SU-DHL-6 (cell line): ENCODE measurements at regions not wholly inside any gene's neighbourhood (a gene's known extent, or its start where the extent isn't known, plus 50 kb on each side); places are given as distances from the start of the nearest gene placed in this dataset.

ENCODE experiments used
- H2AFZ ChIP-seq: fragments of 200-600 bp; sonication (generic); 2 replicates; pipeline ENCODE4 v1.6.1; 2014; ENCODE audit warnings: low read depth, mild to moderate bottlenecking, moderate library complexity, mixed read lengths, antibody characterized with exemption, low read length; ENCODE audit not compliant: severe bottlenecking
- H3F3A ChIP-seq: fragments of 200-600 bp; shearing (Covaris generic); 2 replicates; pipeline ENCODE4 v1.6.0; 2016; ENCODE audit warnings: antibody characterized with exemption, mild to moderate bottlenecking; ENCODE audit not compliant: insufficient read depth
- H3K27ac ChIP-seq: fragments of 200-600 bp; sonication (generic); 2 replicates; pipeline ENCODE4 v1.5.1; 2016; ENCODE audit warnings: low read depth, mild to moderate bottlenecking, low read length, moderate library complexity, mixed read lengths
- H3K27me3 ChIP-seq: fragments of 200-600 bp; sonication (generic), shearing (Covaris generic); 2 replicates; pipeline ENCODE4 v1.6.0; 2014; ENCODE audit warnings: mild to moderate bottlenecking, low read length
- H3K36me3 ChIP-seq: fragments of 200-600 bp; sonication (generic); 2 replicates; pipeline ENCODE4 v1.6.1; 2014; ENCODE audit warnings: mild to moderate bottlenecking, low read length, mixed read lengths
- H3K4me2 ChIP-seq: fragments of 300-600, 200-600 bp; shearing (Covaris generic), sonication (generic); 2 replicates; pipeline ENCODE4 v1.6.0; 2014; ENCODE audit warnings: low read length, low read depth, mild to moderate bottlenecking; ENCODE audit not compliant: poor library complexity, severe bottlenecking
- H3K4me3 ChIP-seq: fragments of 200-600 bp; sonication (generic); 2 replicates; pipeline ENCODE4 v1.5.1; 2014; ENCODE audit warnings: antibody characterized with exemption, low read length, mild to moderate bottlenecking, mixed read lengths; ENCODE audit not compliant: insufficient read depth, poor library complexity, severe bottlenecking
- H3K79me2 ChIP-seq: fragments of 200-600 bp; sonication (generic); 2 replicates; pipeline ENCODE4 v1.6.1; 2014; ENCODE audit warnings: mild to moderate bottlenecking, low read length, moderate library complexity; ENCODE audit not compliant: insufficient read depth
- H3K9ac ChIP-seq: fragments of 200-600 bp; sonication (generic); 2 replicates; pipeline ENCODE4 v1.7.0; 2014; ENCODE audit warnings: mild to moderate bottlenecking, low read length
- H3K9me2 ChIP-seq: fragments of 200-600 bp; sonication (generic); replicated peaks from 2 replicates; pipeline ENCODE4 v1.6.1; 2014; ENCODE audit warnings: low read length; ENCODE audit not compliant: insufficient read depth
- H3K9me3 ChIP-seq: fragments of 200-600 bp; sonication (generic); 2 replicates; pipeline ENCODE4 v1.6.1; 2014; ENCODE audit warnings: low read length, mixed read lengths; ENCODE audit not compliant: insufficient read depth
- H4K20me1 ChIP-seq: fragments of 200-600 bp; sonication (generic); 2 replicates; pipeline ENCODE4 v1.6.1; 2014; ENCODE audit warnings: low read depth, mild to moderate bottlenecking, antibody characterized with exemption, low read length, moderate library complexity, mixed read lengths
- EZH2phosphoT487 ChIP-seq: fragments of 200-600 bp; sonication (generic), shearing (Covaris generic); conservative IDR thresholded peaks from 2 replicates; pipeline ENCODE4 v1.6.1; 2018; ENCODE audit warnings: mild to moderate bottlenecking, antibody characterized with exemption, low read length, moderate library complexity, mixed read lengths
- TF ChIP-seq, protein P1 (sequence below): fragments of 200-600 bp; sonication (generic); IDR thresholded peaks from one replicate; pipeline ENCODE4 v1.5.1; 2017; ENCODE audit warnings: antibody characterized with exemption, mild to moderate bottlenecking, low read length, moderate library complexity; ENCODE audit not compliant: insufficient read depth, poor library complexity, severe bottlenecking

DNA sequence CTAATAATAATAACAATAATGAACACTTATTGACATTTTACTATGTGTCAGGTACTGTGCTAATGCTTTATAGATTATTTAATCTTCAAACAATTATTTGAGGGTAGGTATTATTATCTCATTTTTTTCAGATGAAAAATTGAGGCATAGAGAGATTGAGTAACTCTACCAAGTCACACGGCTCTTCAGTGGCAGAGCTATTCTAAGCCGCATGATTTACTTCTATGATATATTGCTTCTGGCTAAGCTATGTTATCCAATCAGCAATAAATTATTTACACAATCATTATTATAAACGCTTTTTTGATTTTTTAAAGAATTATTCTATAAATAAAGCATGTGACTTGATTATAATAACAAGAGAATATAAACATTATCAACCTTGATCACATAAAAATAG is 80.0 kb downstream of the TMEM30B start:
- no peak for TF ChIP-seq EZH2phosphoT487
- TF ChIP-seq, protein P1, sequence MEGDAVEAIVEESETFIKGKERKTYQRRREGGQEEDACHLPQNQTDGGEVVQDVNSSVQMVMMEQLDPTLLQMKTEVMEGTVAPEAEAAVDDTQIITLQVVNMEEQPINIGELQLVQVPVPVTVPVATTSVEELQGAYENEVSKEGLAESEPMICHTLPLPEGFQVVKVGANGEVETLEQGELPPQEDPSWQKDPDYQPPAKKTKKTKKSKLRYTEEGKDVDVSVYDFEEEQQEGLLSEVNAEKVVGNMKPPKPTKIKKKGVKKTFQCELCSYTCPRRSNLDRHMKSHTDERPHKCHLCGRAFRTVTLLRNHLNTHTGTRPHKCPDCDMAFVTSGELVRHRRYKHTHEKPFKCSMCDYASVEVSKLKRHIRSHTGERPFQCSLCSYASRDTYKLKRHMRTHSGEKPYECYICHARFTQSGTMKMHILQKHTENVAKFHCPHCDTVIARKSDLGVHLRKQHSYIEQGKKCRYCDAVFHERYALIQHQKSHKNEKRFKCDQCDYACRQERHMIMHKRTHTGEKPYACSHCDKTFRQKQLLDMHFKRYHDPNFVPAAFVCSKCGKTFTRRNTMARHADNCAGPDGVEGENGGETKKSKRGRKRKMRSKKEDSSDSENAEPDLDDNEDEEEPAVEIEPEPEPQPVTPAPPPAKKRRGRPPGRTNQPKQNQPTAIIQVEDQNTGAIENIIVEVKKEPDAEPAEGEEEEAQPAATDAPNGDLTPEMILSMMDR: no peak

DNA sequence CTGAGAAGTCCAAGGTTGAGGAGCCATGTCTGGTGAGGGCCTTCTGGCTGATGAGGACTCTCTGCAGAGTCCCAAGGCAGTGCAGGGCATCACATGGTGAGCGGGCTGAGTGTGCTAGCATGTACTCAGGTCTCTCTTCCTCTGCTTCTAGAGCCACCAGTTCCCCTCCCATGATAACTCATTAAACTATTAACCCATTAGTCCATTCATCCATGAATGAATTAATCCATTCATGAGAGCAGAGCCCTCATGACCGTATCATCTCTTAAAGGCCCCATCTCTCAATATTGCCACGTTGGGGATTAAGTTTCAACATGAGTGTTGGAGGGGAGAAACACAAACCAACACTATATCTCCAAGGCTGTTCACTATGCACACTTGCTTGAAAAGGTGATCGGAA is 83.7 kb downstream of the TMEM30B start:
- H3K4me3 ChIP-seq: no peak overlapping the region
- no peak overlapping the region for H2AFZ ChIP-seq
- no peaks in the 10 kb centered on the region for H3K36me3 ChIP-seq
- H3K27me3 ChIP-seq: no peaks in the 10 kb centered on the region
- H3K9me3 ChIP-seq: no peaks in the 10 kb centered on the region
- no peak overlapping the region for H3K4me2 ChIP-seq
- no peak overlapping the region for H3K27ac ChIP-seq
- H3K79me2 ChIP-seq: no peaks in the 10 kb centered on the region
- TF ChIP-seq, protein P1: no peak
- TF ChIP-seq EZH2phosphoT487: no peak
- H4K20me1 ChIP-seq: no peaks in the 10 kb centered on the region
- no peaks in the 10 kb centered on the region for H3F3A ChIP-seq
- no peak overlapping the region for H3K9ac ChIP-seq
- no peaks in the 10 kb centered on the region for H3K9me2 ChIP-seq

More for the DNA sequence above, 80.0 kb downstream of the TMEM30B start:
- Histone ChIP-seq H3K79me2 (no peaks in the 10 kb centered on the region), H2AFZ (no peak overlapping the region), H3K4me2 (no peak overlapping the region), H3K36me3 (no peaks in the 10 kb centered on the region), H3K9me3 (no peaks in the 10 kb centered on the region), H3K9me2 (no peaks in the 10 kb centered on the region), H4K20me1 (no peaks in the 10 kb centered on the region), H3K4me3 (no peak overlapping the region), H3K27ac (no peak overlapping the region), H3K9ac (no peak overlapping the region), H3K27me3 (no peaks in the 10 kb centered on the region), H3F3A (no peaks in the 10 kb centered on the region)

DNA sequence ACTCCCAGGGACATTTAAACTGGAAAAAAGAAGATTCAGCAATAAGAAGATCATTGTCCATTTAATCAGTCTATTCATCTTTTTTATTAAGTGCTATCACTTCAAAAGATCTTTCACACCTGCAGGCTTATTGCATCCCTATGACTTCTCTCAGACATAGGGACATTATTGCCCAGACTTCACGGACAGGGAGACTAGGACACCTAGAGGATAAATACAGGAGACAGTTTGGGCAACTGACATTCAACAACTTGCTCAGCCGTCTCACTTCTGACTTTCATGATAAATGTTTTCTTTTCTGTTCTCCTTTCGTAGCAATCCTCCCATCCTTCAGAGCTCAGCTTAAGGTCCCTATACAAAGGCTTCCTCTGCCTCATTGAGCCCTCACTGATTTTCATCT is 84.3 kb downstream of the TMEM30B start:
- no peaks in the 10 kb centered on the region for H3F3A ChIP-seq
- no peak overlapping the region for H2AFZ ChIP-seq
- H4K20me1 ChIP-seq: no peaks in the 10 kb centered on the region
- no peaks in the 10 kb centered on the region for H3K9me3 ChIP-seq
- H3K4me2 ChIP-seq: no peak overlapping the region
- TF ChIP-seq EZH2phosphoT487: no peak
- TF ChIP-seq, protein P1: no peak
- H3K4me3 ChIP-seq: no peak overlapping the region
- H3K9me2 ChIP-seq: no peaks in the 10 kb centered on the region
- H3K79me2 ChIP-seq: no peaks in the 10 kb centered on the region
- no peak overlapping the region for H3K9ac ChIP-seq
- H3K36me3 ChIP-seq: no peaks in the 10 kb centered on the region
- no peaks in the 10 kb centered on the region for H3K27me3 ChIP-seq
- H3K27ac ChIP-seq: no peak overlapping the region

DNA sequence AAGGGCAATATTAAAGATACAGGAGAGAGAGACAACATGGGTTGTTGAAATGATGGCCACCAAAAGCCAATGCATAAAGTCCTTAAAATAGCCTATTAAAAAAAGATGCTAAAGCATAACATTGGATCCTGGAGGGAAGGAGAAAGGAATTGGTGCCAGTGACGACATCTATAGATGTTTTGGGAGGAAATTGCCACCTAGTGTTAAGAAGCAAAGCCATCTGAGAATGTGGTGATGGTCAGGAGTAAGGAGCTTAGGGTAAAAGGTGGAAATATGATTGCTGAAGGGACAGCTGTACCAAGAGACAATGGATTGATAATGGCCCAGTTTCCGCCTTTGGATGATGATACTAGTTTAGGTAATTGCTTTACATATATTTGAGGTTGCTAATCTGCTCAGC is 85.1 kb downstream of the TMEM30B start:
- H3K4me2 ChIP-seq: no peak overlapping the region
- H3K9me3 ChIP-seq: no peaks in the 10 kb centered on the region
- H2AFZ ChIP-seq: no peak overlapping the region
- no peaks in the 10 kb centered on the region for H4K20me1 ChIP-seq
- H3K9me2 ChIP-seq: no peaks in the 10 kb centered on the region
- no peak overlapping the region for H3K27ac ChIP-seq
- no peaks in the 10 kb centered on the region for H3F3A ChIP-seq
- H3K79me2 ChIP-seq: no peaks in the 10 kb centered on the region
- no peak for TF ChIP-seq EZH2phosphoT487
- TF ChIP-seq, protein P1: no peak
- no peaks in the 10 kb centered on the region for H3K27me3 ChIP-seq
- H3K36me3 ChIP-seq: no peaks in the 10 kb centered on the region
- no peak overlapping the region for H3K9ac ChIP-seq
- H3K4me3 ChIP-seq: no peak overlapping the region
